Muscle layer of duodenum (tissue), 2 donors: ENCODE measurements at regions not wholly inside any gene's neighbourhood (a gene's known extent, or its start where the extent isn't known, plus 50 kb on each side); places are given as distances from the start of the nearest gene placed in this dataset.
"Not testable (repeated sequence)": the region's sequence is repeated elsewhere in the genome, so short reads cannot be mapped to it uniquely, and the experiment has no call there.

Source experiments
- H3K27ac ChIP-seq: one replicate; pipeline ENCODE4 v1.7.0; 2013; ENCODE audit warnings: mild to moderate bottlenecking, low read length
- H3K27me3 ChIP-seq: one replicate; pipeline ENCODE4 v1.7.0; 2013; ENCODE audit warnings: low read depth, mild to moderate bottlenecking, control low read depth, low read length
- H3K36me3 ChIP-seq, 2 donors: one replicate each; pipeline ENCODE4 v1.7.0; 2013; ENCODE audit warnings: low read length in 2 of 2, control low read depth in 1 of 2, mild to moderate bottlenecking in 1 of 2; ENCODE audit not compliant: insufficient read depth in 2 of 2, control insufficient read depth in 1 of 2
- H3K4me1 ChIP-seq, 2 donors: one replicate each; pipeline ENCODE4 v1.7.0; 2013; ENCODE audit warnings: low read length in 2 of 2, mild to moderate bottlenecking in 2 of 2, control low read depth in 1 of 2, moderate library complexity in 1 of 2; ENCODE audit not compliant: insufficient read depth in 2 of 2, control insufficient read depth in 1 of 2
- H3K4me3 ChIP-seq, 2 donors: one replicate each; pipeline ENCODE4 v1.7.0; 2013; ENCODE audit warnings: low read length in 2 of 2, low read depth in 1 of 2, mild to moderate bottlenecking in 1 of 2
- H3K9me3 ChIP-seq, 2 donors: one replicate each; pipeline ENCODE4 v1.7.0; 2013; ENCODE audit warnings: low read length in 2 of 2, control low read depth in 1 of 2, mild to moderate bottlenecking in 1 of 2; ENCODE audit not compliant: control insufficient read depth in 1 of 2
- donor health status: healthy.

- H3K36me3 ChIP-seq, result no peaks in the 10 kb centered on the region
- no peaks in the 10 kb centered on the region for H3K9me3 ChIP-seq
- H3K27ac ChIP-seq, result no peak overlapping the region
- no peaks in the 10 kb centered on the region for H3K27me3 ChIP-seq
- no peak overlapping the region for H3K4me3 ChIP-seq
- H3K4me1 ChIP-seq, result no peaks in the 10 kb centered on the region
Measured at GRCh38 chr3:22383285-22383684, 632.3 kb upstream of the ZNF385D start.

GRCh38 chr3:22386107-22386506 lies 635.1 kb upstream of the ZNF385D start:
- no peak overlapping the region for H3K4me3 ChIP-seq
- no peaks in the 10 kb centered on the region for H3K27me3 ChIP-seq
- no peak overlapping the region for H3K27ac ChIP-seq
- no peaks in the 10 kb centered on the region for H3K9me3 ChIP-seq
- no peaks in the 10 kb centered on the region for H3K4me1 ChIP-seq
- no peaks in the 10 kb centered on the region for H3K36me3 ChIP-seq

- Histone ChIP-seq H3K4me1 (no peaks in the 10 kb centered on the region), H3K27ac (no peak overlapping the region), H3K4me3 (no peak overlapping the region), H3K36me3 (no peaks in the 10 kb centered on the region), H3K27me3 (no peaks in the 10 kb centered on the region), H3K9me3 (no peaks in the 10 kb centered on the region)
Measured at GRCh38 chr3:22392286-22392685, 641.3 kb upstream of the ZNF385D start.

- no peaks in the 10 kb centered on the region for H3K9me3 ChIP-seq
- H3K27ac ChIP-seq, result no peak overlapping the region
- H3K4me3 ChIP-seq, result no peak overlapping the region
- no peaks in the 10 kb centered on the region for H3K36me3 ChIP-seq
- H3K4me1 ChIP-seq, result no peaks in the 10 kb centered on the region
- no peaks in the 10 kb centered on the region for H3K27me3 ChIP-seq
Measured at GRCh38 chr3:22392859-22393258, 641.8 kb upstream of the ZNF385D start.

- H3K27ac ChIP-seq, result no peak overlapping the region
- H3K27me3 ChIP-seq, result no peaks in the 10 kb centered on the region
- H3K9me3 ChIP-seq, result no peaks in the 10 kb centered on the region
- H3K36me3 ChIP-seq, result no peaks in the 10 kb centered on the region
- no peaks in the 10 kb centered on the region for H3K4me1 ChIP-seq
- no peak overlapping the region for H3K4me3 ChIP-seq
Measured at GRCh38 chr3:22399566-22399965, 648.6 kb upstream of the ZNF385D start.

- Histone ChIP-seq H3K36me3 (no peaks in the 10 kb centered on the region), H3K27ac (no peak overlapping the region), H3K27me3 (no peaks in the 10 kb centered on the region), H3K4me3 (no peak overlapping the region), H3K9me3 (no peaks in the 10 kb centered on the region), H3K4me1 (no peaks in the 10 kb centered on the region)
Measured at GRCh38 chr3:22401499-22401898, 650.5 kb upstream of the ZNF385D start.

- Histone ChIP-seq H3K27me3 (no peaks in the 10 kb centered on the region), H3K4me1 (no peaks in the 10 kb centered on the region), H3K36me3 (no peaks in the 10 kb centered on the region), H3K27ac (no peak overlapping the region), H3K9me3 (peaks cover 0 to 10% of the 10 kb centered on the region in 2 donors), H3K4me3 (no peak overlapping the region)
Measured at GRCh38 chr3:22414239-22414638, 663.2 kb upstream of the ZNF385D start.

- not testable (repeated sequence) for H3K9me3 ChIP-seq, H3K4me3 ChIP-seq, H3K36me3 ChIP-seq, H3K27me3 ChIP-seq, H3K27ac ChIP-seq, H3K4me1 ChIP-seq
Measured at GRCh38 chr3:22416838-22417446, 665.9 kb upstream of the ZNF385D start.

- Histone ChIP-seq H3K4me1 (no peaks in the 10 kb centered on the region), H3K4me3 (no peak overlapping the region), H3K27ac (no peak overlapping the region), H3K9me3 (peaks cover 0 to 10% of the 10 kb centered on the region in 2 donors), H3K27me3 (no peaks in the 10 kb centered on the region), H3K36me3 (no peaks in the 10 kb centered on the region)
Measured at GRCh38 chr3:22419261-22419660, 668.3 kb upstream of the ZNF385D start.

GRCh38 chr3:22421589-22421988 lies 670.6 kb upstream of the ZNF385D start:
- Histone ChIP-seq H3K4me1 (no peaks in the 10 kb centered on the region), H3K36me3 (no peaks in the 10 kb centered on the region), H3K9me3 (peaks cover 0 to 2% of the 10 kb centered on the region in 2 donors), H3K4me3 (no peak overlapping the region), H3K27ac (no peak overlapping the region), H3K27me3 (no peaks in the 10 kb centered on the region)

- Histone ChIP-seq H3K9me3 (no peaks in the 10 kb centered on the region), H3K27ac (no peak overlapping the region), H3K4me3 (no peak overlapping the region), H3K4me1 (no peaks in the 10 kb centered on the region), H3K36me3 (no peaks in the 10 kb centered on the region), H3K27me3 (no peaks in the 10 kb centered on the region)
Measured at GRCh38 chr3:22431334-22431733, 680.3 kb upstream of the ZNF385D start.

GRCh38 chr3:22439626-22440025 lies 688.6 kb upstream of the ZNF385D start:
- H3K36me3 ChIP-seq, result no peaks in the 10 kb centered on the region
- no peaks in the 10 kb centered on the region for H3K4me1 ChIP-seq
- no peak overlapping the region for H3K27ac ChIP-seq
- no peak overlapping the region for H3K4me3 ChIP-seq
- no peaks in the 10 kb centered on the region for H3K27me3 ChIP-seq
- H3K9me3 ChIP-seq, result no peaks in the 10 kb centered on the region
